MM.1S (cell line): ENCODE measurements at regions not wholly inside any gene's neighbourhood (a gene's known extent, or its start where the extent isn't known, plus 50 kb on each side); places are given as distances from the start of the nearest gene placed in this dataset.

ENCODE experiments used
- DNase-seq: peaks from one replicate; pipeline ENCODE4 v3.0.0-alpha.2; 2015
- H2AFZ ChIP-seq: fragments of 300-600 bp; sonication (generic); 2 replicates; pipeline ENCODE4 v1.6.0; 2016; ENCODE audit warnings: antibody characterized with exemption, low read length
- H3F3A ChIP-seq: fragments of 300-600 bp; sonication (generic); 2 replicates; pipeline ENCODE4 v1.6.1; 2016; ENCODE audit warnings: mild to moderate bottlenecking, antibody characterized with exemption, low read length, moderate library complexity, mixed read lengths; ENCODE audit not compliant: insufficient read depth
- H3K27ac ChIP-seq: fragments of 300-600 bp; sonication (generic); 2 replicates; pipeline ENCODE4 v1.5.1; 2016; ENCODE audit warnings: mild to moderate bottlenecking, low read length
- H3K27me3 ChIP-seq: fragments of 300-600 bp; sonication (generic); replicated peaks from 2 replicates; pipeline ENCODE4 v1.6.0; 2016; ENCODE audit warnings: low read length; ENCODE audit not compliant: insufficient read depth
- H3K36me3 ChIP-seq: fragments of 300-600 bp; sonication (generic); replicated peaks from 2 replicates; pipeline ENCODE4 v1.6.1; 2016; ENCODE audit warnings: mild to moderate bottlenecking, low read length, mixed read lengths; ENCODE audit not compliant: insufficient read depth
- H3K4me1 ChIP-seq: fragments of 300-600 bp; sonication (generic); 2 replicates; pipeline ENCODE4 v1.6.1; 2016; ENCODE audit warnings: low read length, mixed read lengths
- H3K4me2 ChIP-seq: fragments of 300-600 bp; sonication (generic); 2 replicates; pipeline ENCODE4 v1.6.0; 2016; ENCODE audit warnings: low read depth, low read length
- H3K4me3 ChIP-seq: fragments of 300-600 bp; sonication (generic); 2 replicates; pipeline ENCODE4 v1.5.1; 2016; ENCODE audit warnings: low read length, mixed read lengths
- H3K79me2 ChIP-seq: fragments of 300-600 bp; sonication (generic); 2 replicates; pipeline ENCODE4 v1.6.1; 2016; ENCODE audit warnings: mixed run types, low read length, mixed read lengths
- H3K9ac ChIP-seq: fragments of 300-600 bp; sonication (generic); 2 replicates; pipeline ENCODE4 v1.6.1; 2016; ENCODE audit warnings: low read length, mixed read lengths
- H3K9me2 ChIP-seq: fragments of 300-600 bp; sonication (generic); replicated peaks from 2 replicates; pipeline ENCODE4 v1.6.1; 2016; ENCODE audit warnings: mild to moderate bottlenecking, low read length, mixed read lengths; ENCODE audit not compliant: insufficient read depth
- H3K9me3 ChIP-seq: fragments of 300-600 bp; sonication (generic); replicated peaks from 2 replicates; pipeline ENCODE4 v1.6.1; 2016; ENCODE audit warnings: mild to moderate bottlenecking, low read length, mixed read lengths; ENCODE audit not compliant: insufficient read depth
- H4K20me1 ChIP-seq: fragments of 300-600 bp; sonication (generic); 2 replicates; pipeline ENCODE4 v1.6.1; 2016; ENCODE audit warnings: mild to moderate bottlenecking, low read length, moderate library complexity, mixed read lengths; ENCODE audit not compliant: insufficient read depth
- CTCF ChIP-seq: fragments of 300-600 bp; sonication (generic); IDR thresholded peaks from 2 replicates; pipeline ENCODE4 v1.5.1; 2016; ENCODE audit warnings: antibody characterized with exemption, low read length, mixed read lengths
- EZH2 ChIP-seq: fragments of 300-600 bp; sonication (generic); optimal IDR thresholded peaks from 2 replicates; pipeline ENCODE3; 2017; ENCODE audit warnings: low read depth, mild to moderate bottlenecking, antibody characterized with exemption, low read length, mixed read lengths
- EZH2phosphoT487 ChIP-seq: fragments of 300-600 bp; sonication (generic); IDR thresholded peaks from 2 replicates; pipeline ENCODE4 v1.6.1; 2018; ENCODE audit warnings: antibody characterized with exemption, low read length

GRCh38 chr4:24274381-24274941 is 309.9 kb downstream of the DHX15 start:
- Histone ChIP-seq H3K9me3 (no peaks in the 10 kb centered on the region), H3F3A (no peaks in the 10 kb centered on the region), H3K36me3 (no peaks in the 10 kb centered on the region), H3K79me2 (no peaks in the 10 kb centered on the region), H3K27me3 (no peaks in the 10 kb centered on the region), H3K9ac (no peak overlapping the region), H3K4me3 (no peak overlapping the region), H4K20me1 (no peaks in the 10 kb centered on the region), H3K4me1 (no peaks in the 10 kb centered on the region), H3K4me2 (no peak overlapping the region), H2AFZ (no peak overlapping the region), H3K9me2 (no peaks in the 10 kb centered on the region), H3K27ac (no peak overlapping the region)
- DNase-seq = no peak
- TF ChIP-seq EZH2 = no peak

GRCh38 chr4:24273136-24273535 is 311.2 kb downstream of the DHX15 start:
- H3K4me2 ChIP-seq = no peak overlapping the region
- TF ChIP-seq EZH2phosphoT487 (no peak), EZH2 (no peak), CTCF (no peak)
- H3K9me2 ChIP-seq = no peaks in the 10 kb centered on the region
- no peaks in the 10 kb centered on the region for H3F3A ChIP-seq
- H3K27ac ChIP-seq = no peak overlapping the region
- no peak overlapping the region for H3K9ac ChIP-seq
- H2AFZ ChIP-seq = no peak overlapping the region
- no peaks in the 10 kb centered on the region for H3K9me3 ChIP-seq
- H3K4me1 ChIP-seq = no peaks in the 10 kb centered on the region
- no peak overlapping the region for H3K4me3 ChIP-seq
- no peaks in the 10 kb centered on the region for H3K27me3 ChIP-seq
- no peaks in the 10 kb centered on the region for H3K79me2 ChIP-seq
- no peaks in the 10 kb centered on the region for H4K20me1 ChIP-seq
- H3K36me3 ChIP-seq = no peaks in the 10 kb centered on the region
- no peak for DNase-seq

- Histone ChIP-seq H3K9me2 (no peaks in the 10 kb centered on the region), H3K4me1 (no peaks in the 10 kb centered on the region), H3K4me2 (no peak overlapping the region), H3K9me3 (no peaks in the 10 kb centered on the region), H3K27me3 (no peaks in the 10 kb centered on the region), H4K20me1 (no peaks in the 10 kb centered on the region), H3K4me3 (no peak overlapping the region), H3K79me2 (no peaks in the 10 kb centered on the region), H2AFZ (no peak overlapping the region), H3K27ac (no peak overlapping the region), H3K36me3 (no peaks in the 10 kb centered on the region), H3K9ac (no peak overlapping the region), H3F3A (no peaks in the 10 kb centered on the region)
- no peak for TF ChIP-seq EZH2phosphoT487
- no peak for TF ChIP-seq CTCF
- TF ChIP-seq EZH2 = no peak
- DNase-seq = no peak
These were observed 317.2 kb downstream of the DHX15 start for GRCh38 chr4:24266951-24267722.

- no peak overlapping the region for H3K27ac ChIP-seq
- no peaks in the 10 kb centered on the region for H3K9me2 ChIP-seq
- no peaks in the 10 kb centered on the region for H3K36me3 ChIP-seq
- no peaks in the 10 kb centered on the region for H3K27me3 ChIP-seq
- no peaks in the 10 kb centered on the region for H3K4me1 ChIP-seq
- no peaks in the 10 kb centered on the region for H3K9me3 ChIP-seq
- no peak for DNase-seq
- no peak overlapping the region for H3K4me2 ChIP-seq
- H2AFZ ChIP-seq = no peak overlapping the region
- no peaks in the 10 kb centered on the region for H3F3A ChIP-seq
- no peak for TF ChIP-seq CTCF
- TF ChIP-seq EZH2 = no peak
- no peak for TF ChIP-seq EZH2phosphoT487
- H4K20me1 ChIP-seq = no peaks in the 10 kb centered on the region
- no peak overlapping the region for H3K9ac ChIP-seq
- H3K79me2 ChIP-seq = no peaks in the 10 kb centered on the region
- no peak overlapping the region for H3K4me3 ChIP-seq
These were observed 318.4 kb downstream of the DHX15 start for GRCh38 chr4:24265989-24266388.
